ENCODE measurements at regions not wholly inside any gene's neighbourhood (a gene's known extent, or its start where the extent isn't known, plus 50 kb on each side); places are given as distances from the start of the nearest gene placed in this dataset.
"Not testable (repeated sequence)": the region's sequence is repeated elsewhere in the genome, so short reads cannot be mapped to it uniquely, and the experiment has no call there.

- no peak overlapping the region for H3K27ac ChIP-seq
- TF ChIP-seq CTCF (conservative IDR thresholded peaks at IDR 0.05) (no peak), ZFX (IDR thresholded peaks at IDR 0.05) (no peak)
These were observed 464.0 kb upstream of the SPRED2 start for GRCh38 chr2:65896446-65896845.

GRCh38 chr2:65890131-65890530, 457.7 kb upstream of the SPRED2 start:
- not testable (repeated sequence) for H3K27ac ChIP-seq

- TF ChIP-seq CTCF (conservative IDR thresholded peaks at IDR 0.05) (no peak), ZFX (IDR thresholded peaks at IDR 0.05) (no peak)
- H3K27ac ChIP-seq = no peak overlapping the region
These were observed 452.9 kb upstream of the SPRED2 start for GRCh38 chr2:65885266-65885665.

GRCh38 chr2:65881592-65881991, 449.2 kb upstream of the SPRED2 start:
- TF ChIP-seq CTCF (conservative IDR thresholded peaks at IDR 0.05) = no peak
- no peak overlapping the region for H3K27ac ChIP-seq

GRCh38 chr2:65880436-65880835, 448.0 kb upstream of the SPRED2 start:
- H3K27ac ChIP-seq = no peak overlapping the region
- TF ChIP-seq CTCF (conservative IDR thresholded peaks at IDR 0.05) (no peak), ZFX (IDR thresholded peaks at IDR 0.05) (no peak)

- no peak overlapping the region for H3K27ac ChIP-seq
- TF ChIP-seq CTCF (conservative IDR thresholded peaks at IDR 0.05) (no peak), ZFX (IDR thresholded peaks at IDR 0.05) (no peak)
These were observed 445.6 kb upstream of the SPRED2 start for GRCh38 chr2:65878011-65878340.

GRCh38 chr2:65877331-65878010, 445.1 kb upstream of the SPRED2 start:
- TF ChIP-seq CTCF (conservative IDR thresholded peaks at IDR 0.05) (no peak), ZFX (IDR thresholded peaks at IDR 0.05) (no peak)
- H3K27ac ChIP-seq = no peak overlapping the region

- no peak for TF ChIP-seq ZFX (IDR thresholded peaks at IDR 0.05)
- TF ChIP-seq CTCF (conservative IDR thresholded peaks at IDR 0.05) = no peak
- no peak overlapping the region for H3K27ac ChIP-seq
These were observed 443.7 kb upstream of the SPRED2 start for GRCh38 chr2:65876114-65876513.

All from C4-2B (cell line).